ENCODE measurements at regions not wholly inside any gene's neighbourhood (a gene's known extent, or its start where the extent isn't known, plus 50 kb on each side); places are given as distances from the start of the nearest gene placed in this dataset.

GRCh38 chr4:170777663-170778062 is 687.9 kb upstream of the AADAT start:
- ATAC-seq (ENCODE audit: low read depth) (no peak), DNase-seq (ENCODE audit: low spot score) (no peak)
- no peak overlapping the region for H3K27ac ChIP-seq (ENCODE audit: poor library complexity, severe bottlenecking)
- no peaks in the 10 kb centered on the region for H3K9me3 ChIP-seq (ENCODE audit: severe bottlenecking)
- H3K27me3 ChIP-seq (ENCODE audit: insufficient read depth, poor library complexity, severe bottlenecking) = no peaks in the 10 kb centered on the region
- no peak overlapping the region for H3K4me3 ChIP-seq (ENCODE audit: severe bottlenecking)
- H3K36me3 ChIP-seq (ENCODE audit: low read depth) = no peaks in the 10 kb centered on the region
- no peaks in the 10 kb centered on the region for H3K4me1 ChIP-seq (ENCODE audit: insufficient read depth, poor library complexity, severe bottlenecking)
- TF ChIP-seq CTCF (IDR thresholded peaks at IDR 0.05; ENCODE audit: poor library complexity, severe bottlenecking) = no peak

DNA sequence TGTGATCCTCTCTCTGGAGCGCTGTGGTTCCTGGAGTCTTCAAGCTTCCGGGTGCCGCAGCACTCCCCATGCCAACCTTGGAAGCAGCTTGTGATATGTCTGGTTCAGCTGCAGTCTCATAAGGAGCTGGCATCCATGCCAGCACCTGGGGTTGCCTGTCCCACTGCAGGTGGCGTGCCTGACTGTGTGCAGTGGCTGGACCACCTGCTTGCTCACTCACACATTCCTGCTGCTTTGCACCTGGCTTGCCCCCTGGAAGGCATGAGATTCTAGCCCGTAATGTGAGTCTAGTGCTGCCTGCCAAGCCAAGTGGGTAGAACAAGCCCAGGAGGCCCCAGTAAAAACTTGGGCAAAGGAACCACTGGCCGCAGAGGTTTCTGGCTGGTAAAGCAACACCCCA is 687.2 kb upstream of the AADAT start:
- no peaks in the 10 kb centered on the region for H3K4me1 ChIP-seq (ENCODE audit: insufficient read depth, poor library complexity, severe bottlenecking)
- no peak overlapping the region for H3K4me3 ChIP-seq (ENCODE audit: severe bottlenecking)
- no peak for TF ChIP-seq CTCF (IDR thresholded peaks at IDR 0.05; ENCODE audit: poor library complexity, severe bottlenecking)
- no peaks in the 10 kb centered on the region for H3K9me3 ChIP-seq (ENCODE audit: severe bottlenecking)
- no peaks in the 10 kb centered on the region for H3K27me3 ChIP-seq (ENCODE audit: insufficient read depth, poor library complexity, severe bottlenecking)
- no peak for DNase-seq (ENCODE audit: low spot score)
- no peak for ATAC-seq (ENCODE audit: low read depth)
- no peaks in the 10 kb centered on the region for H3K36me3 ChIP-seq (ENCODE audit: low read depth)
- no peak overlapping the region for H3K27ac ChIP-seq (ENCODE audit: poor library complexity, severe bottlenecking)

GRCh38 chr4:170775851-170776250 is 686.1 kb upstream of the AADAT start:
- no peaks in the 10 kb centered on the region for H3K9me3 ChIP-seq (ENCODE audit: severe bottlenecking)
- H3K36me3 ChIP-seq (ENCODE audit: low read depth) = no peaks in the 10 kb centered on the region
- no peak for DNase-seq (ENCODE audit: low spot score)
- H3K4me1 ChIP-seq (ENCODE audit: insufficient read depth, poor library complexity, severe bottlenecking) = no peaks in the 10 kb centered on the region
- H3K4me3 ChIP-seq (ENCODE audit: severe bottlenecking) = no peak overlapping the region
- H3K27ac ChIP-seq (ENCODE audit: poor library complexity, severe bottlenecking) = no peak overlapping the region
- TF ChIP-seq CTCF (IDR thresholded peaks at IDR 0.05; ENCODE audit: poor library complexity, severe bottlenecking) = no peak
- H3K27me3 ChIP-seq (ENCODE audit: insufficient read depth, poor library complexity, severe bottlenecking) = no peaks in the 10 kb centered on the region
- ATAC-seq (ENCODE audit: low read depth) = no peak

GRCh38 chr4:170773709-170774273 is 684.0 kb upstream of the AADAT start:
- Histone ChIP-seq H3K27me3 (ENCODE audit: insufficient read depth, poor library complexity, severe bottlenecking) (no peaks in the 10 kb centered on the region), H3K4me1 (ENCODE audit: insufficient read depth, poor library complexity, severe bottlenecking) (no peaks in the 10 kb centered on the region), H3K36me3 (ENCODE audit: low read depth) (no peaks in the 10 kb centered on the region), H3K9me3 (ENCODE audit: severe bottlenecking) (no peaks in the 10 kb centered on the region), H3K4me3 (ENCODE audit: severe bottlenecking) (no peak overlapping the region), H3K27ac (ENCODE audit: poor library complexity, severe bottlenecking) (no peak overlapping the region)
- DNase-seq (ENCODE audit: low spot score) (no peak), ATAC-seq (ENCODE audit: low read depth) (no peak)
- no peak for TF ChIP-seq CTCF (IDR thresholded peaks at IDR 0.05; ENCODE audit: poor library complexity, severe bottlenecking)

DNA sequence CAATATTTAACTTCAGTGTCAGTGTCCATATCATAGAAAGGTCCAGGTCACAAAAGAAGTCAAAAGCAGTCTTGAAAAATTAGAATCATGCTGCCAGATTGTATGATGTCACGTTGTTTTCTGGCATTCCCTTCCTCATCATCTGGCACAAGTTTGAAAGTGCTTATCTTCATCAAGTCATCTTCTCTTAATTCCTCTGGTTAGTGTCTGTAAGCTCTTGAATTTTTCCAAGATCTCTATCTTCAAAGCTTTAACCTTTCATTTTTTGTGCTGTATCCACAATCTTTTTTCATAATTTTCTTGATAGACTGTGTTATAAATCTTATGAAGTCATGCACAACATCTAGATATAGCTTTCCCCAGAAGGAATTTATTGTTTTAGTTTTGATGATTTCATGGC is 682.7 kb upstream of the AADAT start:
- no peak for TF ChIP-seq CTCF (IDR thresholded peaks at IDR 0.05; ENCODE audit: poor library complexity, severe bottlenecking)
- no peak overlapping the region for H3K4me3 ChIP-seq (ENCODE audit: severe bottlenecking)
- no peaks in the 10 kb centered on the region for H3K4me1 ChIP-seq (ENCODE audit: insufficient read depth, poor library complexity, severe bottlenecking)
- DNase-seq (ENCODE audit: low spot score) = no peak
- H3K36me3 ChIP-seq (ENCODE audit: low read depth) = no peaks in the 10 kb centered on the region
- no peak for ATAC-seq (ENCODE audit: low read depth)
- no peak overlapping the region for H3K27ac ChIP-seq (ENCODE audit: poor library complexity, severe bottlenecking)
- H3K9me3 ChIP-seq (ENCODE audit: severe bottlenecking) = no peaks in the 10 kb centered on the region
- no peaks in the 10 kb centered on the region for H3K27me3 ChIP-seq (ENCODE audit: insufficient read depth, poor library complexity, severe bottlenecking)
